GM21717 (cell line): ENCODE measurements at regions not wholly inside any gene's neighbourhood (a gene's known extent, or its start where the extent isn't known, plus 50 kb on each side); places are given as distances from the start of the nearest gene placed in this dataset.
"Not testable (repeated sequence)": the region's sequence is repeated elsewhere in the genome, so short reads cannot be mapped to it uniquely, and the experiment has no call there.

Experiments used
- ATAC-seq: cut with Tn5 transposase; IDR thresholded peaks from one replicate; pipeline ENCODE4 v1.9.1; 2021; ENCODE audit warnings: mild to moderate bottlenecking, moderate library complexity; ENCODE audit not compliant: unreplicated experiment

GRCh38 chr6:121901432-121901831 is 466.0 kb downstream of the GJA1 start:
- ATAC-seq: no peak

DNA sequence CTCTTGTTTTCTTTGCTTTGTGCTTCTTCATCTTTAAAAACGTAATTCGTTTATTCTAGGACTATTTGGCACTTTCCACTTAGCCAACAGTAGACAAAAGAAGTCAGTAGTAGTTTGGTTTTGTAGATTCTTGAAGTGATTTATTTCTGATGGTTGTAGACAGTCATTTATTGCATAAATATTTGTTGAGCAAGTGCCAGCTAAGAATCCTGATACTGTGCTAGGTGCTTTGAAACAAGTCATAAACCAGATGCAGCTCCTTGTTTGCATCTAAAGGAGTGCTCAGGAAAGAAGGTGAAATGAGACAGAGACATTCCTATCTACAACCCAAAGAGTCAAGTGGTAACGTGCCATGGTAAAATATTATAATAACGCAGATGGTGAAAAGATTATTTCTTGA is 469.1 kb downstream of the GJA1 start:
- ATAC-seq: no peak

- no peak for ATAC-seq
Measured at GRCh38 chr6:121912905-121913304, 477.5 kb downstream of the GJA1 start.

DNA sequence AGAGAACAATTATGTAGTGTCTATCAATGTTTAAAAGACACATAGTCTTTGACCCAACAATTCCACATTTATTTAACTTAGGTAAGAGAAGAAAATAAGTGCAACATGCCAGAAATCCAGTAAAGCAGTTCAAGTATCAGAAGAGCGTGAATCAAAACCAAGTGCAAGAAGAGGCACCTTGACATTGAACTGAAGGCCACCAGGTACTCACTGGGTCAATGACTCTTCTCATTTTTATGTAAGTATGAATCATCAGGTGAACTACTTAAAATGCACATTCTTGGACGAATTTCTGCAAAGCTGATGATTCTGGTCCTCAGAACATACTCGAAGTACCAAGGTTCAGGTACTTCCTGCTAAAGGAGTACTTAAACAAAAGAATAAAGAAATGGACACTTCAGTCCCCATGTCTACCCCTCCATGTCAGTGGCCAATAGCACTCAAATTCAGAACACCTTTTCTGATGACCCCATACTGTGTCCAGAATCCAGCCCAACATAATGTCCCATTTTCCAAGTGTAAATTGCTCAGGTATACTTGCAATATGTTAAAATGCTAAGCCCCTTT is 481.9 kb downstream of the GJA1 start:
- no peak for ATAC-seq

DNA sequence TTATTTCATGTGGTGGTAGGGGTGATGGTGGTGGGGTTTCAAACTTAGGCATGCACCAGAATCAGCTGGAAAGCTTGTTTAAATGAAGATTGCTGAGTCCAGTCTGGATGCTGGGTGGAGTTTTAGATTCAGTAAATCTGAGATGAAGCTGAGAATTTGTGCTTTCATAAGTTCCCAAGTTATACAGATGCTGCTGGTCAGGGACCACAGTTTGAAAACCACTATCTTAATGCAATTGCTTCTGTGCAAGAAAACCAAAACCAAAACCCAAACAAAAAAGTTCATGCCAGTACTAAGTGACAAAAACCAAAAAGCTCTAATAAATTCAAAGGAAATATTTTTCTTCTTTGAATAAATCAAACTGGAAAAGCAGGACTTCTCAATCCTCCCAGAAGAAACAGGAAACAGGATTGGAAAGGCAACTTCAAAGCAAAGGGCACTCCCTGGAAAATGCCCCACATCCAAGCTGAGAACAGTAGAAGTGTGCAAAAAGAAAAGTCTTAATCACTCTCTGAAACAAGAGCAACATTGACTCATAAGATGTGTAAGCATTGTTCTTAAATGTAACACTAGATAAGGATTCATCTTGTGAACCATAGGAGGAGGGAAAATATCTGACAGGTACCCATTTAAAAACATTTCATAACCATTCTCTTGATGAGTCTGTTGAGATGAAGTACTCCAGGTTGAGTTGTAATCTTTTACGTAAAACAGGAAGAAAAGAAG is 481.5 kb upstream of the HSF2 start:
- ATAC-seq: no peak

GRCh38 chr6:121920616-121921015 is 478.8 kb upstream of the HSF2 start:
- no peak for ATAC-seq

DNA sequence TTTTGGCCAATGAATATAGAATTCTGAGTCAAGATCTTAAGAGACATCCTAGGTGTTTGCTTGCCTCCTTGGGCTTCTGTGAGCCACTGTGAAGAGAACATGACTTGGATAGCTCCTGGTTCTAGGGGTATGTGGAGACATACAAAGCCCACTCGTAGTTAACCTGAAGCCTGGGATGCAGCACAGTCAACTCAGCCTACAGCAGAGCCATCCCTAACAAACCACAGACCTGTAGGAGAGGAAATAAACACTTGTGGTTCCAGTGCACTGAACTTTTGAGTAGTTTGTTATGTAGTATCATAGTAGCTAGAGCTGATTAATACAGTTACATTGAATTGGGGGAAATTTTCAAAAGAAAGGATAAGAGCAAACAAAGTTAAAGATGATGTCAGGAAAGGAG is 474.4 kb upstream of the HSF2 start:
- no peak for ATAC-seq

DNA sequence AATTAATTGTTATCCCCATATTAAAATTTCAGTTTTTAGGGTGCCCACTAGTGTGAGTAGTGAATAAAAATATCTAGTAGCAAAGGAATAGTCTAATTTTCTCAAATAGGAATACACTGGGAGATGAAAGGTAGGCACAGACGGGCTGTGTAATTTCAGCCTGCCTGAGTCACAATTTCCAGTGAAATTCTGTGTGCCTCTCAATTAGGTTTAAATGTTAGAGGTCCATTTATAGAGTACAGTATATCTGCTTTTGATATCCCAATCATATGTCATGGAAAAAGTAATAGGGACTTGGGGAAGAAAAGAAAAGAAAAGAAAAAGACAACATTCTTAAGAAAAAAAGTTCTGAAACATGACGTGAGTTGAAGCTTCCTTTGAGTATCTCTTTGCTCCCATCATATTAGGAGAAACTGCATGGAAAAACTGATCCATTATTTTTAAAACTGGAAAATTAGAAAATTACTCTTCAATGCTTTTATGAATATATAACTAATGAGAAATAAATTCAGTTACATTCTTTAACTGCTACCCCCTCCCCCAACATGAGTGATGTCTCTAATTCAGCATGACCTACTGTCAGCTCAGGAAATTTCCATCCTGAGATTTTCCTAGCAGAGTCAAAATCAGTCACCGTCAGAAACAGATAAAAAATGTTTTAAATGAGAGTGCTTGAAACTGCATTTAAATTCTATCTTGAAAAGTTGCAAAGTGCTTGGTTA is 473.8 kb upstream of the HSF2 start:
- no peak for ATAC-seq

GRCh38 chr6:121929301-121929700 is 470.2 kb upstream of the HSF2 start:
- no peak for ATAC-seq

- no peak for ATAC-seq
Measured at GRCh38 chr6:121932076-121932991, 467.1 kb upstream of the HSF2 start.

- ATAC-seq: no peak
Measured at GRCh38 chr6:121934451-121934850, 465.0 kb upstream of the HSF2 start.

- ATAC-seq: no peak
Measured at GRCh38 chr6:121940728-121941127, 458.7 kb upstream of the HSF2 start.

GRCh38 chr6:121944354-121944753 is 455.1 kb upstream of the HSF2 start:
- ATAC-seq: no peak

DNA sequence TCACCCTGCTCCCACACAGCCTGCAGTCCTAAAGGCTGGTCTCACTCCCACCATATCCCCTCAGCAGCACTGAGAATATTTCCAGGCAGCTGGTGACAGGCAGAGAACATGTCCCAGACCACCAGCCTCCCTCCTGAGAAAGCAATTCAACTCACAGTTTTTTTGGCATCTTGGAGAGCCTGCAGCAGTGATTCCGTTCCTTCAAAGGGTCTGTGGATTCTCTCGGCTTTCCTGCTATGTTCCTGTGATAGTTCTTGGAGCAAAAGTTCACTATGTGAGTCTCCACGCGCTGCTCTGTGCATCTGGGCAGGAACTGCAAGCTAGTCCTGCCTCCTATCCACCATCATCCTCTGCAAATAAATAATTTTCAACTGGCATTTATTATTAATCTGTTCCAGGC is 448.3 kb upstream of the HSF2 start:
- no peak for ATAC-seq

DNA sequence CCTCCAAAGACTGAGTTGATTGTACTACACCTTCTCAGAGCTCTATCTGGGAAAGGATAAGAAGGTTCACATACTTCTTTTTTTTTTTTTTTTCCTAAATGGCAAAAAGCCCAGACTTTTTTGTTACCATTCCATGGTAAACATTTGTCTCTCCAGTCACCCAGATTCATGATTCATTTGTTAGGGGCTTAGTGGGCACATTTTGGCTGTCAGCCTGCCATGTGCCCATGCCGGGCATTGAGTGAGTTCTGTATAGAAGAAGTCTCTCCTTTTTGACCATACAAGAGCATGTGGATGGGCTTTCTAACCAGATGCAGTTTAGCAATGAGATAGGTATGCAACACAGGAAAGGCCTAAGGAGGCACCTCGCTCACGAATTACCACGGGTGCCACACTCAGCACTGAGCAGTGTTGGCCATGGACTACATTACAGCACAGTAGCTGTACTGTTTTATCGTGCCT is 447.5 kb upstream of the HSF2 start:
- no peak for ATAC-seq

- not testable (repeated sequence) for ATAC-seq
Measured at GRCh38 chr6:121955401-121955800, 444.1 kb upstream of the HSF2 start.

DNA sequence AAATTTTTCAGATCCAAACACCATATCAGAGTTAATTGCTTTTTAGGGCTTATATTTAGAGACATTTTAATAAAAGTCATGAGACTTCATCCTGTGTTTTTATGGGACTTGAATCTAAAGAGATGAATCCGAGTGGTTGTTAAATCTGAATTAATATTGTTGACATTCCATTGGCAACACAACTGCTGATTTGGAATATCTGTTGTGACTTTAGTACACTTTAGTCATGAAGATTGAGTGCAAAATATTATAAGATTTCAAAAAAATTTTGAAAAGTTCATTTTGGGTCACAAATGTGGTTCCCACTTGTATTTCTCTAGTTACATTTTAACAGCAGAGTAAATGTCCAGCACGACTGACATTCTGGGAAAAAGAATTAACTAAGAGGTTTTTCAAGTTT is 442.7 kb upstream of the HSF2 start:
- ATAC-seq: no peak

DNA sequence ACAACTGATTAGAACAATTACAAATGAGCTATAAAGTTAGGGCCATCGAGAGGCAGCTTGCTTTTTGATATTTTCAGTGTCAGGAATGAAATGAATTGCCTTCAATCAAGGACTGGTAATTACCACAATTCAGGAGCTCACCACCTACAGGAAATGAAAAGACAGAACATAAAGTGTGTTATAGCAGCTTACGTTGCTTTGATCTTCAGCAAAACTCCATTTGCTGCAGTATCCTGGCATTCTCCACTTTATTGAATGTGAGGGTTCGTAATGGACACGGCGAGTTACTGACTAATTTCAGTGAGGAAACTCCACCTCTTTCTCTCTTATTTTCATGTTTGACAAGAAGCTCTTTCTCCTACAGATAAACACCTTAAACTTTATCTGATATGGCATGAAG is 440.0 kb upstream of the HSF2 start:
- ATAC-seq: no peak

DNA sequence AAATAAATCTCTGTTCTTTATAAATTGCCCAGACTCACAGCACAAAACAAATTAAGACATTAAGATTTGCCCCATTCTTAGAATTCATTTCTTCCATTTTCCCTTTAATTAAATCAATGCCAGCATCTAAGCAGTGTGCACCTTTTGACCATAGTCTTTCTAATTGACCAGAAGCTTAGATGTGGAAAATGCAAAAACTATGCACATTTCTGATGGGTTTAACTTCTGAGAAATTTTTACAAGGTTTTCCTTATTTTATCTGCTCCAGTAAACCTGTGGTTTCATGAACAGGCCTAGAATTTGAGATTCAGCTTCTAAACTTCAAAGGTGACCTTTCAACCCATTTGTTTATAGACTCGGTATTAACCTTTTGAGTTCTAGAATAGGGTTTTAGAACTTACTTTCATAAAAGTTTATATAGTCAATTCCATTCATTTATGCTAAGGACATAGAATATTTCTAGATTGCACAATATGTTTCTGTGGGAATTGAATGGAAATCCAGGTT is 437.8 kb upstream of the HSF2 start:
- ATAC-seq: no peak

DNA sequence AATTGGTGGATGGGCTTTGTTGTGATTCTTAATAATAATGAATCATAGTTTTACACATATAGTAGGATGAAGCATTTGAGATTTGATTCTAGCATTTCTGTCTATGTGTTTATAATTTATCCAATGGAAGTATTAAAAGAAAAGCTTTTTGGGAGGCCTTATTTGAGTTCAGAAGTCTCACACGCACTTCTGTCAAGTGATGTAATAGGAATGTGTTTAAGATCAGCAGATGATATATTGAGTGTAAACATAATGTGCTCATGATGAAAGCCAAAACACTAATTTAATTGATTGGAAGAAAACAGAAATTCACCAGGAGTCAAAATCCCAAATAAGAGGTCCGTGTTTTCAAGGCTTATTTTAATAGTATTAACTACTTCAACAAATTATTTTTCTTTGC is 435.6 kb upstream of the HSF2 start:
- ATAC-seq: no peak

GRCh38 chr6:121965739-121966138 is 433.7 kb upstream of the HSF2 start:
- ATAC-seq: no peak
